Endothelial cell (in vitro differentiated cells): ENCODE measurements at regions not wholly inside any gene's neighbourhood (a gene's known extent, or its start where the extent isn't known, plus 50 kb on each side); places are given as distances from the start of the nearest gene placed in this dataset.

Experiments
- DNase-seq: peaks from one replicate; pipeline ENCODE4 v3.0.0; 2021; ENCODE audit warnings: low spot score
- H3K27ac Mint-ChIP-seq: one replicate; pipeline ENCODE4 v1.8.0; 2021; ENCODE audit warnings: mixed read lengths, inconsistent platforms; ENCODE audit not compliant: unreplicated experiment
- H3K27me3 Mint-ChIP-seq: one replicate; pipeline ENCODE4 v1.8.0; 2021; ENCODE audit warnings: mild to moderate bottlenecking, moderate library complexity, mixed read lengths, inconsistent platforms; ENCODE audit not compliant: unreplicated experiment
- H3K36me3 Mint-ChIP-seq: one replicate; pipeline ENCODE4 v1.8.0; 2021; ENCODE audit warnings: mild to moderate bottlenecking, low read depth, mixed read lengths, inconsistent platforms; ENCODE audit not compliant: unreplicated experiment
- H3K4me1 Mint-ChIP-seq: one replicate; pipeline ENCODE4 v1.8.0; 2021; ENCODE audit warnings: mild to moderate bottlenecking, mixed read lengths, inconsistent platforms; ENCODE audit not compliant: unreplicated experiment
- H3K4me3 Mint-ChIP-seq: one replicate; pipeline ENCODE4 v1.8.0; 2021; ENCODE audit warnings: mild to moderate bottlenecking, mixed read lengths, inconsistent platforms; ENCODE audit not compliant: unreplicated experiment
- H3K9me3 Mint-ChIP-seq: one replicate; pipeline ENCODE4 v1.8.0; 2021; ENCODE audit warnings: mixed read lengths, inconsistent platforms; ENCODE audit not compliant: unreplicated experiment
- TF ChIP-seq, protein P1 (sequence below): fragments of 200-600 bp; sonication (generic); IDR thresholded peaks from one replicate; pipeline ENCODE4 v1.5.0; 2021; ENCODE audit warnings: antibody characterized with exemption; ENCODE audit not compliant: unreplicated experiment

DNA sequence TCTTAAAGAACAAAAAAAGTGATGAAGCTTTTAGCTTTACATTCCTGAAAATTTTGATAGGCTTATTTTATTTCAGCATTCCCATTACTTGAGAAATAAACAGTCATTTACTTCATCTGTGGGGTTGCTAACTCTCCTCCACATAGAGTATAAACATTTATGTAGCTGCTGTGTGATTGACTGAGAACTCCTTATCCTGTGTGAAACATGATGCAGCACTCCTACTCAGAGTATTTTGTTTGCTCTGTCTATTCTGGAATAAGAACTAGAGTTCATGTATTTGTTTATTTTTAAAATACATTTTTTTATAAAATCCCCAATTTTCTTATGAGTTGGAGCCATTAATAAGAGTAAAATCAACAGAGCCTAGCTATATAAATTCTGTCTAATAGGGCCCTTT is 318.7 kb upstream of the SPAG17 start:
- peak overlapping the region; percentile 90 for H3K27ac Mint-ChIP-seq
- TF ChIP-seq, protein P1, sequence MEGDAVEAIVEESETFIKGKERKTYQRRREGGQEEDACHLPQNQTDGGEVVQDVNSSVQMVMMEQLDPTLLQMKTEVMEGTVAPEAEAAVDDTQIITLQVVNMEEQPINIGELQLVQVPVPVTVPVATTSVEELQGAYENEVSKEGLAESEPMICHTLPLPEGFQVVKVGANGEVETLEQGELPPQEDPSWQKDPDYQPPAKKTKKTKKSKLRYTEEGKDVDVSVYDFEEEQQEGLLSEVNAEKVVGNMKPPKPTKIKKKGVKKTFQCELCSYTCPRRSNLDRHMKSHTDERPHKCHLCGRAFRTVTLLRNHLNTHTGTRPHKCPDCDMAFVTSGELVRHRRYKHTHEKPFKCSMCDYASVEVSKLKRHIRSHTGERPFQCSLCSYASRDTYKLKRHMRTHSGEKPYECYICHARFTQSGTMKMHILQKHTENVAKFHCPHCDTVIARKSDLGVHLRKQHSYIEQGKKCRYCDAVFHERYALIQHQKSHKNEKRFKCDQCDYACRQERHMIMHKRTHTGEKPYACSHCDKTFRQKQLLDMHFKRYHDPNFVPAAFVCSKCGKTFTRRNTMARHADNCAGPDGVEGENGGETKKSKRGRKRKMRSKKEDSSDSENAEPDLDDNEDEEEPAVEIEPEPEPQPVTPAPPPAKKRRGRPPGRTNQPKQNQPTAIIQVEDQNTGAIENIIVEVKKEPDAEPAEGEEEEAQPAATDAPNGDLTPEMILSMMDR, result no peak
- no peaks in the 10 kb centered on the region for H3K36me3 Mint-ChIP-seq
- DNase-seq, result no peak
- peaks cover 38% of the 10 kb centered on the region for H3K4me1 Mint-ChIP-seq
- no peaks in the 10 kb centered on the region for H3K9me3 Mint-ChIP-seq
- H3K27me3 Mint-ChIP-seq, result no peaks in the 10 kb centered on the region
- no peak overlapping the region for H3K4me3 Mint-ChIP-seq

- Mint-ChIP-seq H3K27ac (no peak overlapping the region), H3K4me1 (peaks cover 7% of the 10 kb centered on the region), H3K4me3 (no peak overlapping the region), H3K36me3 (no peaks in the 10 kb centered on the region), H3K9me3 (no peaks in the 10 kb centered on the region), H3K27me3 (no peaks in the 10 kb centered on the region)
- no peak for DNase-seq
- TF ChIP-seq, protein P1, result no peak
Measured at GRCh38 chr1:118494998-118495397, 310.0 kb upstream of the SPAG17 start.

DNA sequence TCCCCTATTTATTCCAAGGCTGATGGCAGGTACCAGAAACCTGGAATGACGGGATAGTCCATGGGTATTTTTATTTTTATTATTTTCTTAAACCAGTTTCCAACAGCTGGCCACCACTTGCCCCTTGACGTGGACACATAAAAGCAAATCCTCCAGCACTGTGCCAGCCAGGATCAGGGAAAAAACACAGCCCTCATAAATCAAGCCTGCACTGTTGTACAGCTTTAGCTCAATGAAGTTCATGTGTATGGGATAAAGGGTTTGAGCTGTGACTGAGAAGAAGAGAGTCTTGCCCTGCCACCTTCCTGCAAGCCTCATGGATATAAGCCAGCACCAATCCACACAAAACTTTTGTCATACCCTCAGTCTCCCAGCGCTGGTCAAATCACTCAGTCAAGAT is 303.8 kb upstream of the SPAG17 start:
- H3K27me3 Mint-ChIP-seq, result no peaks in the 10 kb centered on the region
- no peak for DNase-seq
- no peak overlapping the region for H3K27ac Mint-ChIP-seq
- H3K9me3 Mint-ChIP-seq, result no peaks in the 10 kb centered on the region
- H3K36me3 Mint-ChIP-seq, result no peaks in the 10 kb centered on the region
- no peak overlapping the region for H3K4me3 Mint-ChIP-seq
- TF ChIP-seq, protein P1, result no peak
- peaks cover 7% of the 10 kb centered on the region for H3K4me1 Mint-ChIP-seq

GRCh38 chr1:118487932-118488331 is 302.9 kb upstream of the SPAG17 start:
- Mint-ChIP-seq H3K9me3 (no peaks in the 10 kb centered on the region), H3K4me3 (no peak overlapping the region), H3K36me3 (no peaks in the 10 kb centered on the region), H3K27ac (no peak overlapping the region), H3K4me1 (peaks cover 7% of the 10 kb centered on the region), H3K27me3 (no peaks in the 10 kb centered on the region)
- no peak for DNase-seq
- TF ChIP-seq, protein P1, result no peak

GRCh38 chr1:118487091-118487490 is 302.1 kb upstream of the SPAG17 start:
- Mint-ChIP-seq H3K27me3 (no peaks in the 10 kb centered on the region), H3K27ac (no peak overlapping the region), H3K4me3 (no peak overlapping the region), H3K36me3 (no peaks in the 10 kb centered on the region), H3K9me3 (no peaks in the 10 kb centered on the region), H3K4me1 (peaks cover 7% of the 10 kb centered on the region)
- no peak for DNase-seq
- TF ChIP-seq, protein P1, result no peak
